ENCODE measurements at regions not wholly inside any gene's neighbourhood (a gene's known extent, or its start where the extent isn't known, plus 50 kb on each side); places are given as distances from the start of the nearest gene placed in this dataset.

GRCh38 chr3:72327008-72327407 lies 521.2 kb downstream of the SHQ1 start:
- TF ChIP-seq CTCF (IDR thresholded peaks at IDR 0.05; ENCODE audit: unreplicated experiment) = no peak
- no peak for DNase-seq (ENCODE audit: low spot score in 2 of 2, unreplicated experiment in 2 of 2)
- Mint-ChIP-seq H3K9me3 (no peaks in the 10 kb centered on the region), H3K36me3 (no peaks in the 10 kb centered on the region), H3K27ac (no peak overlapping the region), H3K4me1 (peaks cover 9% of the 10 kb centered on the region), H3K27me3 (ENCODE audit: low read depth) (peaks cover 12% of the 10 kb centered on the region), H3K4me3 (no peak overlapping the region)

DNA sequence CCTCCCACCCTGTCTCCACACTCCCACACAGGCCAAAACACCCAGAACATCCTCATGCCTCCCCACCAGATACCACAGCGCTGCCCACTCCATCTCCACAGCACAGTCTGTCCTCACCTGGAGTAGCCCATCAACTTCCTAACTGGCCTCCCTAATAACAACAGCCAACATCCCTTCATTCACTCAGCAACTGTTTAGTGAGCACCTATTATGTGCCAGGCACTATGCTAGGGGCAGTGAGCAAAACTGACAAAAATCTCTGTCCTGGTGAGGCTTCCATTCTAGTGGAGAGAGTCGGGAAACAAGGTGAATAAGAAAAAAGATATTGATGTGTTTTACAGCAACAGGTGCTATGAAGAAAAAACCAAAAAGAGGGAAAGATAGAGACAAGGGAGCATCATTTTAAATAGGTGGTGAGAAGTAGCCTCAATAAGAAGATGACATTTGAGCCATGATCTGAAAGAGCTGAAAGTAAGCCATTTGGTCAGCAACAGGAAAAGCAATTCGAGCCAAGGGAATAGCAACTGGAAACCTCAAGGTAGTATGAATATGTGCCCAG lies 523.9 kb downstream of the SHQ1 start:
- H3K4me1 Mint-ChIP-seq = peaks cover 2% of the 10 kb centered on the region
- H3K9me3 Mint-ChIP-seq = no peaks in the 10 kb centered on the region
- DNase-seq (ENCODE audit: low spot score in 2 of 2, unreplicated experiment in 2 of 2) = no peak
- H3K27ac Mint-ChIP-seq = no peak overlapping the region
- H3K4me3 Mint-ChIP-seq = no peak overlapping the region
- no peaks in the 10 kb centered on the region for H3K36me3 Mint-ChIP-seq
- no peak for TF ChIP-seq CTCF (IDR thresholded peaks at IDR 0.05; ENCODE audit: unreplicated experiment)
- H3K27me3 Mint-ChIP-seq (ENCODE audit: low read depth) = peaks cover 4% of the 10 kb centered on the region

DNA sequence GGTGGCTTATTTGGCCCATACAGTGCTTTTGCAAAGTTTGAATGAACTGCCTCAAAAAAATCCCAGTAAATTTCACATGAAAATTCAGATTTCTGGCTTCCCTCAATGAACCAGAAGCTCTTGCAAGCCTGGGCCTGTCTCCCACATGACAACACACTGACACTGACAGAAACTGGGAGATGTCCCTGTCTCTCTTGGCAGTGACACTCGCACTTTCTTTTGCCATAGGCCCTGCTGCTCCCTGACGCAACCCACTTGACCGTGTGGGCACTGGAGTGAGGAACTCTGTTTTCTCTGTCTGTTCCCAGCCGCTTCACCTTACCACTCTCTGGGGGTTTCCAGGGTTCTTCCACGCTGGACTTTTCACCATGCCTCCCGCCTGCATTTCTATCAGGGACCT lies 524.5 kb downstream of the SHQ1 start:
- Mint-ChIP-seq H3K4me3 (no peak overlapping the region), H3K27ac (no peak overlapping the region), H3K9me3 (no peaks in the 10 kb centered on the region), H3K4me1 (peaks cover under 1% of the 10 kb centered on the region), H3K36me3 (no peaks in the 10 kb centered on the region), H3K27me3 (ENCODE audit: low read depth) (peaks cover 4% of the 10 kb centered on the region)
- no peak for TF ChIP-seq CTCF (IDR thresholded peaks at IDR 0.05; ENCODE audit: unreplicated experiment)
- no peak for DNase-seq (ENCODE audit: low spot score in 2 of 2, unreplicated experiment in 2 of 2)

DNA sequence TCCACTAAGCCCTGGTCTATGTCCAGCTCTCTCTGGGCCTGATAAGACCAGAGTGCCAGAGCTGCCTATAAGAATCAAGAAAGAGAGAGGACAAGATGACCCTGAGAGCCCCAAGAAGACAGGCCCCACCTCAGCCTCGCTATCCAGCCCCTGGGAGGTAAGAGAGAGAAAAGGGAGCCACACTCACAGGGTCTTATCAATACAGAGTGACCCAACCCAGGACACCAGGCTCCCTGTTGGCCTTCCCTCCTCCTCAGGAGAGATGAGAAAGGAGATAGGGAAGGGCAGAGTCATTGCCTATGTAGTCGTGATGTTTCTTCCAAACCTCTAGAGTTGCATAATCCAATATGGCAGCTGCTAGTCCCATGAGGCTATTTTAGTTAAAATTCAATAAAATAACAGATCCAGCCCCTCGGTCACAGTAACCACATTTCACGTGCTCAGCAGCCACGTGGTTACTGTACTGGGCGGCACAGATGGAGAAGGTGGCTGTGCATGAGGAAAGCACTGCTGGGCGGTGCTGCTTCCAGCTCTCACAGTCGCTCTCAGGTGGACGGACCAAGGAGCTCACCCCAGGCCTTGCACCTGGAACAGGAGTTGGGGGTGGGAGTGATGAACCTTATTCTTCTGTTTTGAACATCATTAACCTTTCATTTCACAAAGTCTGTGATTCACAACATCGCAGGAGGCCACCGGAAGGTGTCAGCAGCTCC lies 525.8 kb downstream of the SHQ1 start:
- Mint-ChIP-seq H3K9me3 (no peaks in the 10 kb centered on the region), H3K27me3 (ENCODE audit: low read depth) (no peaks in the 10 kb centered on the region), H3K4me3 (no peak overlapping the region), H3K36me3 (no peaks in the 10 kb centered on the region), H3K4me1 (peaks cover 11% of the 10 kb centered on the region), H3K27ac (no peak overlapping the region)
- TF ChIP-seq CTCF (IDR thresholded peaks at IDR 0.05; ENCODE audit: unreplicated experiment) = no peak
- no peak for DNase-seq (ENCODE audit: low spot score in 2 of 2, unreplicated experiment in 2 of 2)

- Mint-ChIP-seq H3K27ac (no peak overlapping the region), H3K27me3 (ENCODE audit: low read depth) (peaks cover 3% of the 10 kb centered on the region), H3K36me3 (no peaks in the 10 kb centered on the region), H3K4me3 (no peak overlapping the region), H3K4me1 (peaks cover 18% of the 10 kb centered on the region), H3K9me3 (no peaks in the 10 kb centered on the region)
- TF ChIP-seq CTCF (IDR thresholded peaks at IDR 0.05; ENCODE audit: unreplicated experiment) = no peak
- DNase-seq (ENCODE audit: low spot score in 2 of 2, unreplicated experiment in 2 of 2) = no peak
Measured at GRCh38 chr3:72320955-72321303, 527.3 kb downstream of the SHQ1 start.
